ENCODE measurements at regions not wholly inside any gene's neighbourhood (a gene's known extent, or its start where the extent isn't known, plus 50 kb on each side); places are given as distances from the start of the nearest gene placed in this dataset.

DNA sequence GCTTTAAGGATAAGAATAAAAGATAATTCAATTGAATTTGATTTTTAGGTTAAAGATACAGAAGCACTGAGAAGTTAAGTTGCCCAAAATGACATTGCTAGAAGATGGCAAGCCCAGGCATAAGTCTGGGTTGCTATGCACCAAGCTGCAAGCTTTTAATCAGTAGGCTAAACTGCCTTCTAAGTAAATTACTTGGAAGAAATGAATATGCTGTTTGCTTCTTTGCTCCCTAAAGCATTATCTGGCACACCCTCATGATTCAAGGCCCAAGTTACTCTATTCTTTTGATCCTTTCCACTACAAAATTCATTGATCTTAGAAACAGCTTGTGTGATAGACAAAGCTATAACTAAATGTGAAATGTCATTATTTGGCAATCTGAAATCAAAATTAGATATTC, 1991.1 kb downstream of the ARAP2 start:
- Histone ChIP-seq H3K27ac (ENCODE audit: low read depth, low read length, poor library complexity, severe bottlenecking) (no peak overlapping the region), H2AFZ (ENCODE audit: low read length) (no peak overlapping the region), H3K4me2 (ENCODE audit: low read length) (no peak overlapping the region), H3K79me2 (ENCODE audit: insufficient read depth, low read depth, low read length) (no peaks in the 10 kb centered on the region), H3K9me3 (ENCODE audit: low read length) (no peaks in the 10 kb centered on the region), H3K4me1 (ENCODE audit: insufficient read depth, low read length, poor library complexity, severe bottlenecking) (no peaks in the 10 kb centered on the region), H4K20me1 (ENCODE audit: insufficient read depth, low read length) (no peaks in the 10 kb centered on the region), H3K9me2 (ENCODE audit: insufficient read depth, low read length) (no peaks in the 10 kb centered on the region), H3K36me3 (ENCODE audit: insufficient read depth, low read length) (no peaks in the 10 kb centered on the region), H3K4me3 (ENCODE audit: low read depth, low read length, poor library complexity, severe bottlenecking) (no peak overlapping the region)
- intact Hi-C loops (cut with micrococcal nuclease; ENCODE audit: unreplicated experiment) = no loop called here
- no TSS peak for BruUV-seq (replicated peaks)
- CTCF ChIA-PET (ENCODE audit: unreplicated experiment) = no interaction called here
- no peak for TF ChIP-seq EZH2phosphoT487 (IDR thresholded peaks at IDR 0.05; ENCODE audit: borderline replicate concordance, low read depth, low read length)
- TF ChIP-seq, protein P1, sequence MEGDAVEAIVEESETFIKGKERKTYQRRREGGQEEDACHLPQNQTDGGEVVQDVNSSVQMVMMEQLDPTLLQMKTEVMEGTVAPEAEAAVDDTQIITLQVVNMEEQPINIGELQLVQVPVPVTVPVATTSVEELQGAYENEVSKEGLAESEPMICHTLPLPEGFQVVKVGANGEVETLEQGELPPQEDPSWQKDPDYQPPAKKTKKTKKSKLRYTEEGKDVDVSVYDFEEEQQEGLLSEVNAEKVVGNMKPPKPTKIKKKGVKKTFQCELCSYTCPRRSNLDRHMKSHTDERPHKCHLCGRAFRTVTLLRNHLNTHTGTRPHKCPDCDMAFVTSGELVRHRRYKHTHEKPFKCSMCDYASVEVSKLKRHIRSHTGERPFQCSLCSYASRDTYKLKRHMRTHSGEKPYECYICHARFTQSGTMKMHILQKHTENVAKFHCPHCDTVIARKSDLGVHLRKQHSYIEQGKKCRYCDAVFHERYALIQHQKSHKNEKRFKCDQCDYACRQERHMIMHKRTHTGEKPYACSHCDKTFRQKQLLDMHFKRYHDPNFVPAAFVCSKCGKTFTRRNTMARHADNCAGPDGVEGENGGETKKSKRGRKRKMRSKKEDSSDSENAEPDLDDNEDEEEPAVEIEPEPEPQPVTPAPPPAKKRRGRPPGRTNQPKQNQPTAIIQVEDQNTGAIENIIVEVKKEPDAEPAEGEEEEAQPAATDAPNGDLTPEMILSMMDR (conservative IDR thresholded peaks at IDR 0.05; ENCODE audit: low read length) = no peak
- no peak for DNase-seq (ENCODE audit: low spot score)
- POLR2A ChIA-PET = interaction anchor here (0.7 to 1.0 kb wide), 2 partner anchors 9 to 793 kb away, joined by 4 read pairs; no protein-coding TSS in a partner anchor

DNA sequence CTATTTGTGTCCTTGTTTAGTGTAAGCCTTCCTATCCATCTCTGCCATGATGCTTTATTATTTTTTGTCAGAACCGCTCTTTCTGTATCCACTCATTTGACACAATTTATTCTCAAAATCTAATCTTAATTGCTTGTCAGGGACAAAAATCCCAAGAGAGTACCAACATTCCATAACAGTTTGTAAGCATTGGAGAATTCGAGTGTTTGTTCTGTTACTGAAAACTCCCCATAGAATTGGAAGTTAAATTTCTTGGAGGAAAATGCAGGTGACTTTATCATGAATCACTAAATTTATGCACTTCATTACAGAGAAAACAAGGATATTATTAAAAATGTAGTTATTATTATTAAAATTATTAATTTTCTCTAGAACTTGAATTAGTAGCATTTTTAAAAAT, 1986.1 kb downstream of the ARAP2 start:
- Histone ChIP-seq H2AFZ (ENCODE audit: low read length) (no peak overlapping the region), H4K20me1 (ENCODE audit: insufficient read depth, low read length) (no peaks in the 10 kb centered on the region), H3K79me2 (ENCODE audit: insufficient read depth, low read depth, low read length) (no peaks in the 10 kb centered on the region), H3K9me3 (ENCODE audit: low read length) (no peaks in the 10 kb centered on the region), H3K36me3 (ENCODE audit: insufficient read depth, low read length) (no peaks in the 10 kb centered on the region), H3K4me3 (ENCODE audit: low read depth, low read length, poor library complexity, severe bottlenecking) (no peak overlapping the region), H3K4me1 (ENCODE audit: insufficient read depth, low read length, poor library complexity, severe bottlenecking) (no peaks in the 10 kb centered on the region), H3K27ac (ENCODE audit: low read depth, low read length, poor library complexity, severe bottlenecking) (no peak overlapping the region), H3K9me2 (ENCODE audit: insufficient read depth, low read length) (no peaks in the 10 kb centered on the region), H3K4me2 (ENCODE audit: low read length) (no peak overlapping the region)
- TF ChIP-seq, protein P1 (conservative IDR thresholded peaks at IDR 0.05; ENCODE audit: low read length) = no peak
- no peak for TF ChIP-seq EZH2phosphoT487 (IDR thresholded peaks at IDR 0.05; ENCODE audit: borderline replicate concordance, low read depth, low read length)
- no TSS peak for BruUV-seq (replicated peaks)
- POLR2A ChIA-PET = no interaction called here
- CTCF ChIA-PET (ENCODE audit: unreplicated experiment) = no interaction called here
- no peak for DNase-seq (ENCODE audit: low spot score)
- intact Hi-C loops (cut with micrococcal nuclease; ENCODE audit: unreplicated experiment) = no loop called here

DNA sequence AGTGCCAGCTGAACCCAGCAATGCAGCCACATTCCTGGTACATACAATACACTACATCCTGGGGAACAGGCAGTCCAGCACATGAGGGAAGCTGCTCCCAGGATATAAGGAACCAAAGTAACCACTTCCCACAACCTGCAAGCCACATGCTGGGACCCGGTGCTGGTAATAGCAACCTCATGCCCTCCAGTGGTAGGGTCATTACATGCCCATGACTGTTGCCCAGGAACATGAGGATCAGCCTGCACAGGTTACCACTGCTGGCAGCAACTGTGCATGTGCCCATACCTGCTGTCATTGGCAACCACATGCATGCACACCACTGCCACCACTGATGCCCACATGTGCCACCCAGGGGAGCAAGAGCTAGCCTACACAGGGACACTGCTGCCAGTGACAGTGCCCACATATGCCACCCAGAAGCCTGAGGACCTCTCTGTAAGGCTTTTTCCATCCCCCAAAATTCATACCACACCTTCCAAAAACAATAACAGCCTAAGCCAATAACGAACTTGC, 1982.5 kb downstream of the ARAP2 start:
- H3K9me3 ChIP-seq (ENCODE audit: low read length) = 0 out of 2 replicates have a peak, but pooled peaks cover 3% of the 10 kb centered on the region
- H3K4me2 ChIP-seq (ENCODE audit: low read length) = no peak overlapping the region
- no peaks in the 10 kb centered on the region for H3K79me2 ChIP-seq (ENCODE audit: insufficient read depth, low read depth, low read length)
- no peaks in the 10 kb centered on the region for H3K9me2 ChIP-seq (ENCODE audit: insufficient read depth, low read length)
- no peak overlapping the region for H2AFZ ChIP-seq (ENCODE audit: low read length)
- BruUV-seq (replicated peaks) = no TSS peak
- intact Hi-C loops (cut with micrococcal nuclease; ENCODE audit: unreplicated experiment) = no loop called here
- CTCF ChIA-PET (ENCODE audit: unreplicated experiment) = no interaction called here
- no peak overlapping the region for H3K4me3 ChIP-seq (ENCODE audit: low read depth, low read length, poor library complexity, severe bottlenecking)
- H3K4me1 ChIP-seq (ENCODE audit: insufficient read depth, low read length, poor library complexity, severe bottlenecking) = no peaks in the 10 kb centered on the region
- H4K20me1 ChIP-seq (ENCODE audit: insufficient read depth, low read length) = no peaks in the 10 kb centered on the region
- no peak overlapping the region for H3K27ac ChIP-seq (ENCODE audit: low read depth, low read length, poor library complexity, severe bottlenecking)
- TF ChIP-seq EZH2phosphoT487 (IDR thresholded peaks at IDR 0.05; ENCODE audit: borderline replicate concordance, low read depth, low read length) = no peak
- TF ChIP-seq, protein P1 (conservative IDR thresholded peaks at IDR 0.05; ENCODE audit: low read length) = no peak
- H3K36me3 ChIP-seq (ENCODE audit: insufficient read depth, low read length) = no peaks in the 10 kb centered on the region
- POLR2A ChIA-PET = interaction anchor here (0.9 kb wide), 1 partner anchor 9 kb away, joined by 4 read pairs; no protein-coding TSS in a partner anchor
- no peak for DNase-seq (ENCODE audit: low spot score)
